Tibial nerve (tissue), 4 donors: ENCODE measurements at regions not wholly inside any gene's neighbourhood (a gene's known extent, or its start where the extent isn't known, plus 50 kb on each side); places are given as distances from the start of the nearest gene placed in this dataset.
"Not testable (repeated sequence)": the region's sequence is repeated elsewhere in the genome, so short reads cannot be mapped to it uniquely, and the experiment has no call there.

ENCODE experiments used
- DNase-seq, 2 donors: peaks; one replicate each; pipeline ENCODE4 v3.0.0-alpha.2; 2019; ENCODE audit warnings: low spot score in 2 of 2
- H3K27ac ChIP-seq, 4 donors: fragments of 200-600 bp; sonication (generic) in 3 of 4; one replicate each; pipeline ENCODE4 v1.5.1; 2017 to 2019; ENCODE audit warnings: mild to moderate bottlenecking in 1 of 4
- H3K27me3 ChIP-seq, 2 donors: fragments of 200-600 bp; sonication (generic) in 1 of 2; one replicate each; pipeline versions ENCODE4 v1.5.1 to v1.6.0; 2017 to 2019
- H3K36me3 ChIP-seq, 3 donors: fragments of 200-600 bp; sonication (generic); one replicate each; pipeline ENCODE4 v1.5.1; 2018 to 2019
- H3K4me1 ChIP-seq, 4 donors: fragments of 200-600 bp; sonication (generic) in 3 of 4; one replicate each; pipeline ENCODE4 v1.5.1; 2017 to 2019
- H3K4me3 ChIP-seq, 4 donors: fragments of 200-600 bp; sonication (generic) in 3 of 4; one replicate each; pipeline ENCODE4 v1.5.1; 2017 to 2019; ENCODE audit warnings: mild to moderate bottlenecking in 1 of 4, moderate library complexity in 1 of 4
- H3K9me3 ChIP-seq, 4 donors: fragments of 200-600 bp; sonication (generic) in 3 of 4; one replicate each; pipeline ENCODE4 v1.5.1; 2017 to 2019
- EP300 ChIP-seq, 2 donors: sonication (generic); formaldehyde crosslinking; IDR thresholded peaks; one replicate each; pipeline ENCODE4 v1.6.1; 2017; ENCODE audit warnings: antibody characterized with exemption in 2 of 2, mild to moderate bottlenecking in 1 of 2
- POLR2A ChIP-seq, 2 donors: fragments of 450-650 bp; IDR thresholded peaks; one replicate each; pipeline ENCODE4 v1.6.1; 2017; ENCODE audit warnings: antibody characterized with exemption in 2 of 2, mild to moderate bottlenecking in 2 of 2, moderate library complexity in 2 of 2
- WGBS, 2 donors: methylation state at CpG; one replicate each; pipeline ENCODE4 v1.1.5; 2018; 5-methylcytosine and 5-hydroxymethylcytosine counted together
- TF ChIP-seq, protein P1 (sequence below), 5 experiments: fragments of 200-600 bp in 3 of 5; fragments of 450-650 bp in 2 of 5; sonication (generic) in 3 of 5; IDR thresholded peaks; one replicate each; pipeline ENCODE4 v1.5.1; 2016 to 2019; ENCODE audit warnings: antibody characterized with exemption in 5 of 5, mild to moderate bottlenecking in 3 of 5, moderate library complexity in 2 of 5

- H3K4me3 ChIP-seq, result no peak overlapping the region
- peaks cover 0 to 1% (median 0%) of the 10 kb centered on the region in 4 donors for H3K9me3 ChIP-seq
- no peaks in the 10 kb centered on the region for H3K36me3 ChIP-seq
- DNase-seq, result no peak
- no peak overlapping the region for H3K27ac ChIP-seq
- TF ChIP-seq EP300 (IDR thresholded peaks at IDR 0.05), result no peak
- TF ChIP-seq POLR2A (IDR thresholded peaks at IDR 0.05), result no peak
- TF ChIP-seq, protein P1, sequence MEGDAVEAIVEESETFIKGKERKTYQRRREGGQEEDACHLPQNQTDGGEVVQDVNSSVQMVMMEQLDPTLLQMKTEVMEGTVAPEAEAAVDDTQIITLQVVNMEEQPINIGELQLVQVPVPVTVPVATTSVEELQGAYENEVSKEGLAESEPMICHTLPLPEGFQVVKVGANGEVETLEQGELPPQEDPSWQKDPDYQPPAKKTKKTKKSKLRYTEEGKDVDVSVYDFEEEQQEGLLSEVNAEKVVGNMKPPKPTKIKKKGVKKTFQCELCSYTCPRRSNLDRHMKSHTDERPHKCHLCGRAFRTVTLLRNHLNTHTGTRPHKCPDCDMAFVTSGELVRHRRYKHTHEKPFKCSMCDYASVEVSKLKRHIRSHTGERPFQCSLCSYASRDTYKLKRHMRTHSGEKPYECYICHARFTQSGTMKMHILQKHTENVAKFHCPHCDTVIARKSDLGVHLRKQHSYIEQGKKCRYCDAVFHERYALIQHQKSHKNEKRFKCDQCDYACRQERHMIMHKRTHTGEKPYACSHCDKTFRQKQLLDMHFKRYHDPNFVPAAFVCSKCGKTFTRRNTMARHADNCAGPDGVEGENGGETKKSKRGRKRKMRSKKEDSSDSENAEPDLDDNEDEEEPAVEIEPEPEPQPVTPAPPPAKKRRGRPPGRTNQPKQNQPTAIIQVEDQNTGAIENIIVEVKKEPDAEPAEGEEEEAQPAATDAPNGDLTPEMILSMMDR (IDR thresholded peaks at IDR 0.05), result no peak
- H3K4me1 ChIP-seq, result no peaks in the 10 kb centered on the region
- H3K27me3 ChIP-seq, result no peaks in the 10 kb centered on the region
Observed at GRCh38 chr11:98512938-98513337, 507.8 kb upstream of the CNTN5 start.

- Histone ChIP-seq H3K27ac (no peak overlapping the region), H3K4me1 (no peaks in the 10 kb centered on the region), H3K9me3 (no peaks in the 10 kb centered on the region), H3K4me3 (no peak overlapping the region), H3K27me3 (no peaks in the 10 kb centered on the region), H3K36me3 (no peaks in the 10 kb centered on the region)
- TF ChIP-seq, protein P1 (IDR thresholded peaks at IDR 0.05), result no peak
- TF ChIP-seq EP300 (IDR thresholded peaks at IDR 0.05) (no peak), POLR2A (IDR thresholded peaks at IDR 0.05) (no peak)
- 82 to 97% methylated on average over 1 of the region's 1 CpG for WGBS, 2 donors
- DNase-seq, result no peak
Observed at GRCh38 chr11:98531576-98531975, 489.2 kb upstream of the CNTN5 start.

DNA sequence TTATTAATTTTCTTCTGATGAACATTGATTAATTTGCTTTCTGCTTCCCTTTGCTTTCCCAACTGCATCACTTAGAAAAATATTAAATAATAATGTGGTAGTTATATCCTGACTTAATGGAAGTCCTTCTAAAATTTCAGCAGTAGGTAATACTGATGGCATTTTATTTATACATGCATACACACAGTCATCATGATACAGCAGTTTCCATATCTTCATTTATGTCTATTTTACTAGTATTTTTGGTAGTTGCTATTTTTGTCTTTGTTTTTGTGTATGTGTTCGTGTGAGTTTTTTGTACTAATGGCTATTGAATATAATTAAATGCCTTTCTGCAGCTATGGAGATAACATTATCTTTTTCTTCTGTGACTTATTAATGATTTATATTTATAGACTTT lies 484.7 kb upstream of the CNTN5 start:
- Histone ChIP-seq H3K36me3 (no peaks in the 10 kb centered on the region), H3K4me3 (no peak overlapping the region), H3K27me3 (no peaks in the 10 kb centered on the region), H3K9me3 (no peaks in the 10 kb centered on the region), H3K27ac (no peak overlapping the region), H3K4me1 (no peaks in the 10 kb centered on the region)
- 55 to 59% methylated on average over 1 of the region's 1 CpG for WGBS, 2 donors
- no peak for DNase-seq
- no peak for TF ChIP-seq EP300 (IDR thresholded peaks at IDR 0.05)
- TF ChIP-seq, protein P1 (IDR thresholded peaks at IDR 0.05), result no peak
- no peak for TF ChIP-seq POLR2A (IDR thresholded peaks at IDR 0.05)

- not testable (repeated sequence) for H3K27me3 ChIP-seq, H3K9me3 ChIP-seq, H3K36me3 ChIP-seq, H3K4me1 ChIP-seq, DNase-seq, H3K27ac ChIP-seq, H3K4me3 ChIP-seq
- WGBS, 2 donors, result 79 to 85% methylated on average over 7 of the region's 7 CpGs
Observed at GRCh38 chr11:98538358-98538757, 482.4 kb upstream of the CNTN5 start.

- Histone ChIP-seq H3K4me3 (no peak overlapping the region), H3K4me1 (no peaks in the 10 kb centered on the region), H3K27ac (no peak overlapping the region), H3K9me3 (no peaks in the 10 kb centered on the region), H3K36me3 (no peaks in the 10 kb centered on the region), H3K27me3 (no peaks in the 10 kb centered on the region)
- TF ChIP-seq, protein P1 (IDR thresholded peaks at IDR 0.05), result no peak
- 68 to 73% methylated on average over 5 of the region's 5 CpGs for WGBS, 2 donors
- DNase-seq, result no peak
Observed at GRCh38 chr11:98545544-98546175, 475.1 kb upstream of the CNTN5 start.

DNA sequence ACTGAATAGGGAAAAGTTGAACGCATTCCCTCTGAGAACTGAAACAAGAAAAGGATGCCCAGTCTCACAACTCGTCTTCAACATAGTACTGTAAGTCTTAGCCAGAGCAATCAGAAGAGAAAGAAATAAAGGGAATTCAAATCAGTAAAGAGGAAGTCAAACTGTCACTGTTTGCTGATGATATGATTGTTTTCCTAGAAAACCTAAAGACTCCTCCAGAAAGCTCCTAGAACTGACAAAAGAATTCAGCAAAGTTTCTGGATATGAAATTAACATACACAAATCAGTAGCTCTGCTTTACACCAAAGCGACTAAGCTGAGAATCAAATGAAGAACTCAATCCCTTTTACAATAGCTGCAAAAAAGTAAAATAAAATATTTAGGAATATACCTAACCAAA lies 471.2 kb upstream of the CNTN5 start:
- WGBS, 2 donors, result 86 to 96% methylated on average over 3 of the region's 3 CpGs
- H3K9me3 ChIP-seq, result no peaks in the 10 kb centered on the region
- no peaks in the 10 kb centered on the region for H3K36me3 ChIP-seq
- no peak for DNase-seq
- TF ChIP-seq EP300 (IDR thresholded peaks at IDR 0.05), result no peak
- H3K27ac ChIP-seq, result no peak overlapping the region
- H3K27me3 ChIP-seq, result no peaks in the 10 kb centered on the region
- no peaks in the 10 kb centered on the region for H3K4me1 ChIP-seq
- H3K4me3 ChIP-seq, result no peak overlapping the region
